HEK293T (cell line): ENCODE measurements at regions not wholly inside any gene's neighbourhood (a gene's known extent, or its start where the extent isn't known, plus 50 kb on each side); places are given as distances from the start of the nearest gene placed in this dataset.
A peak's percentile ranks its signal among the peaks of the same experiment; 100 is the strongest.

ENCODE experiments used
- CTCF ChIA-PET: fragments of 350-600 bp; formaldehyde crosslinking; extraction: SDS; loops from one replicate; lab custom pipeline; 2021; ENCODE audit warnings: antibody characterized with exemption, inconsistent platforms; lab: Yijun Ruan, JAX
- POLR2A ChIA-PET: fragments of 350-600 bp; formaldehyde crosslinking; extraction: SDS; loops from one replicate; lab custom pipeline; 2020; ENCODE audit warnings: antibody characterized with exemption, inconsistent platforms; lab: Yijun Ruan, JAX
- DNase-seq: peaks from one replicate; pipeline ENCODE4 v3.0.0; 2012; ENCODE audit warnings: mixed read lengths; ENCODE audit errors: extremely low spot score
- ARNT ChIP-seq: fragments of 450-650 bp; IDR thresholded peaks from 2 replicates; pipeline ENCODE4 v1.6.1; 2017; ENCODE audit warnings: mild to moderate bottlenecking
- BHLHE40 ChIP-seq: fragments of 450-650 bp; IDR thresholded peaks from 2 replicates; pipeline ENCODE4 v1.6.1; 2016; ENCODE audit warnings: mild to moderate bottlenecking, moderate library complexity, borderline replicate concordance
- CTBP1 ChIP-seq: fragments of 450-650 bp; IDR thresholded peaks from 2 replicates; pipeline ENCODE4 v1.6.1; 2016; ENCODE audit warnings: borderline replicate concordance
- ELF4 ChIP-seq: fragments of 450-650 bp; IDR thresholded peaks from 2 replicates; pipeline ENCODE4 v1.6.1; 2017; ENCODE audit warnings: antibody characterized with exemption
- FOXA1 ChIP-seq: fragments of 450-650 bp; IDR thresholded peaks from 2 replicates; pipeline ENCODE4 v1.6.1; 2016; ENCODE audit warnings: mild to moderate bottlenecking
- FOXK2 ChIP-seq: fragments of 450-650 bp; IDR thresholded peaks from 2 replicates; pipeline ENCODE4 v1.6.1; 2016; ENCODE audit warnings: mild to moderate bottlenecking
- FOXM1 ChIP-seq: fragments of 450-650 bp; IDR thresholded peaks from 2 replicates; pipeline ENCODE4 v1.6.1; 2017; ENCODE audit warnings: mild to moderate bottlenecking, borderline replicate concordance
- HDGF ChIP-seq: fragments of 450-650 bp; IDR thresholded peaks from 2 replicates; pipeline ENCODE4 v1.6.1; 2017; ENCODE audit warnings: antibody characterized with exemption, borderline replicate concordance
- L3MBTL2 ChIP-seq: fragments of 450-650 bp; conservative IDR thresholded peaks from 2 replicates; pipeline ENCODE4 v1.6.1; 2016; ENCODE audit warnings: mild to moderate bottlenecking
- LEF1 ChIP-seq: fragments of 450-650 bp; IDR thresholded peaks from 2 replicates; pipeline ENCODE4 v1.6.1; 2017; ENCODE audit warnings: mild to moderate bottlenecking, borderline replicate concordance
- NFRKB ChIP-seq: fragments of 450-650 bp; IDR thresholded peaks from 2 replicates; pipeline ENCODE4 v1.6.1; 2016; ENCODE audit warnings: mild to moderate bottlenecking, moderate library complexity
- SP1 ChIP-seq: fragments of 450-650 bp; IDR thresholded peaks from 2 replicates; pipeline ENCODE4 v1.6.1; 2017
- SUZ12 ChIP-seq: fragments of 450-650 bp; IDR thresholded peaks from 2 replicates; pipeline ENCODE4 v1.6.1; 2016; ENCODE audit warnings: mild to moderate bottlenecking
- TARDBP ChIP-seq: fragments of 450-650 bp; IDR thresholded peaks from 2 replicates; pipeline ENCODE4 v1.6.1; 2016
- ZNF384 ChIP-seq: fragments of 450-650 bp; IDR thresholded peaks from 2 replicates; pipeline ENCODE4 v1.6.1; 2016
- TF ChIP-seq, protein P1 (sequence below): fragments of 450-650 bp; IDR thresholded peaks from 2 replicates; pipeline ENCODE4 v1.6.1; 2016

DNA sequence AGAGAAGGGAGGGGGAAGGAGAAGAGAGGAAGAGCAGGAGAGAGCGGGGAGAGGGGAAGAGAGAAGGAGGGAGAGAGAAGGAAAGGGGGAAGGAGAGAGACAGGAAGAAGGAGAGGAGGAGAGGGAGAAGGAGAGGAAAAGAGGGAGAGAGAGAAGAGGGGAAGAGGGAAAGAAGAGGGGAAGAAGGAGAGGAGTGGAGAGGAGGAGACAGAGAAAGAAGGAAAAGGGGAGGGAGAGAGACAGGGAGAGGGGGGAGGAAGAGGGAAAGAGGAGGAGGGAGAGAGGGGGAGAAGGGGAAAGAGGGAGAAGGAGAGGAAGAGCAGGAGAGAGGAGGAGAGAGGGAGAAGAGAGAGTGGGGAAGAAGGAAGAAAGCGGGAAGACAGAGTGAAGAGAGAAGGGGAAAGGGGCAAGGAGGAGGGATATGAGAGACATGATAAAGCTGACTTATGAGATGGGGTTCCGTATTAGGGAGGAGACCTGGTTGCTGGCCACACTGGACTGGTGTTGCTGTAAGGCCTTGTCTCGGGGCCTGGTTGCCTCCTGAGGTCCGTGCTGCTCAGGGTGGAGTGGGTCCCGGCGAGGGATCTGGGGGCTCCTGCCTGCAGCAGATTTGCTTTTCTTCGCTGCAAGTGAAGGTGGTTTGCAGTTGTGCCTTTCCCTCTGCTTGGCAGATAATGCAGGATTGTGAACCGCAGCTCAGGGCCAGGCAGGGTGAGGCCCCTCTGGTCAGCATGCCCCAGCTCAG is 139.5 kb downstream of the TEX29 start:
- TF ChIP-seq SUZ12 (no peak), FOXA1 (no peak), SP1 (no peak), NFRKB (no peak), ELF4 (no peak), BHLHE40 (no peak), L3MBTL2 (no peak), CTBP1 (no peak), FOXM1 (no peak), FOXK2 (no peak), ARNT (no peak)
- TF ChIP-seq, protein P1, sequence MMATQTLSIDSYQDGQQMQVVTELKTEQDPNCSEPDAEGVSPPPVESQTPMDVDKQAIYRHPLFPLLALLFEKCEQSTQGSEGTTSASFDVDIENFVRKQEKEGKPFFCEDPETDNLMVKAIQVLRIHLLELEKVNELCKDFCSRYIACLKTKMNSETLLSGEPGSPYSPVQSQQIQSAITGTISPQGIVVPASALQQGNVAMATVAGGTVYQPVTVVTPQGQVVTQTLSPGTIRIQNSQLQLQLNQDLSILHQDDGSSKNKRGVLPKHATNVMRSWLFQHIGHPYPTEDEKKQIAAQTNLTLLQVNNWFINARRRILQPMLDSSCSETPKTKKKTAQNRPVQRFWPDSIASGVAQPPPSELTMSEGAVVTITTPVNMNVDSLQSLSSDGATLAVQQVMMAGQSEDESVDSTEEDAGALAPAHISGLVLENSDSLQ: no peak
- ChIA-PET CTCF (no interaction called here), POLR2A (no interaction called here)
- no peak for DNase-seq

DNA sequence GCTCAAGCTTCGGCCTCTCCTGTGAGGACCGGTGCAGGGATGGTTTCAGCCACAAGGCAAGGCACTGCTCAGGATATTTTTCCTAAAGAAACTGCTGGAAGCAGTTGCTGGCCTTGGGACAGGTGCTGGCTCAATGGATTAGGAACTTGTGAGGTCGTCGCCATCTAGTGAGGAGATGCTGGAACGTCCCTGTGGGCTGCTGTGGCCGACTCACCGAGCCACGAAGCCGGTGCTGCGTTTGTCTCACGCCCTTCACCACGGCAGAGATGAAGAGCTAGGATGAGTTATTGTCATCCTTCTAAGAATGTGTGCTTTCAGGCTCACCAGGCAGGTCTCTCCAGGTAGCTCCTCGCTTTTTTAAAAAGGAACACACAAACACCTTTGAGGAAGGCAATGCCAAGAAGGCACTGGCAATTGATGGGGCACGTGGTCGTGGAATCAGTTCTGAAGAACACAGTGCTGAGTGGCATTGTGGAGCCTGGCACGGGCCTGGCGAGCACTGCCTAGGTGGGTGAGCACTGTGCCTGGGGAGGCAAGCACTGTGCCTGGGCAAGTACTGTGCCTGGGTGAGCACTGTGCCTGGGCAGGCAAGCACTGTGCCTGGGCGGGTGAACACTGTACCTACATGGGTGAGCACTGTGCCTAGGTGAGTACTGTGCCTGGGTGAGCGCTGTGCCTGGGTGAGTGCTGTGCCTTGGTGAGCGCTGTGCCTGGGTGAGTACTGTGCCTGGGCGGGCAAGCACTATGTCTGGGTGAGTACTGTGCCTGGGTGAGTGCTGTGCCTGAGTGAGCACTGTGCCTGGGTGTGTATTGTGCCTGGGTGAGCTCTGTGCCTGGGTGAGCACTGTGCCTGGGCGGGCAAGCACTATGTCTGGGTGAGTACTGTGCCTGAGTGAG is 140.4 kb downstream of the TEX29 start:
- ChIA-PET CTCF (no interaction called here), POLR2A (no interaction called here)
- DNase-seq: peak; percentile 30
- TF ChIP-seq CTBP1 (no peak), TARDBP (no peak), SP1 (no peak), HDGF (no peak), ARNT (no peak), NFRKB (no peak), FOXA1 (no peak), ZNF384 (no peak), L3MBTL2 (no peak), FOXM1 (no peak), BHLHE40 (no peak), LEF1 (no peak), FOXK2 (no peak), SUZ12 (no peak), ELF4 (no peak)
- TF ChIP-seq, protein P1: no peak

DNA sequence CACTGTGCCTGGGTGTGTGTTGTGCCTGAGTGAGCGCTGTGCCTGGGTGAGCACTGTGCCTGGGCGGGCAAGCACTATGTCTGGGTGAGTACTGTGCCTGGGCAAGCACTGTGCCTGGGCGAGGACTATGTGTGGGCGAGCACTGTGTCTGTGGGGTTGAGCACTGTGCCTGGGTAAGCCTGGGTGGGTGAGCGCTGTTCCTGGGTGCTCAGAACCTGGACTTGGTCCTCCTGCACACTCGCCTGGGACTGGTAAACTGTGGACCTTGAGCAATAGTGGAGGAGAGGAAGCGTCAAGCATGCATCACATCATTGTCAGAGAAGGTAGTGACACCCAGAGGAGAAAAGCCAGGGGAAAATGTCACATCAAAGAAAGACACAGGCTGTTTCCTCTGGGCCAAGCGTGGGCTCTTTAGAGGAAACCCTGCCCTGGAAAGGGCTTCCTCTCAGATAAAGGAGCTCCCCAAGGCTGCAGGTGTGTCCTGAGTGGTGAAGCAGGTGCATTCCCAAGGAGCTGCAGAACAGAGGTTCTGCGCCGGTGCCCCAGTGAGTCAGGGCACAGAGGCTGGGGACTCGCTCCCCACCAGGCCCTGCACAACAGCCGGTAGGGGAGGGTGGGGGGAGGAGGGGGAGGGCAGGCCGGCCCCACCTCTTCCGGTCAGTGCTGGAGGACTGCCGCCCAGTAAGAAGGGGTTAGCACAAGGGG is 141.2 kb downstream of the TEX29 start:
- TF ChIP-seq FOXK2 (no peak), LEF1 (no peak), L3MBTL2 (no peak)
- CTCF ChIA-PET: no interaction called here
- POLR2A ChIA-PET: no interaction called here

DNA sequence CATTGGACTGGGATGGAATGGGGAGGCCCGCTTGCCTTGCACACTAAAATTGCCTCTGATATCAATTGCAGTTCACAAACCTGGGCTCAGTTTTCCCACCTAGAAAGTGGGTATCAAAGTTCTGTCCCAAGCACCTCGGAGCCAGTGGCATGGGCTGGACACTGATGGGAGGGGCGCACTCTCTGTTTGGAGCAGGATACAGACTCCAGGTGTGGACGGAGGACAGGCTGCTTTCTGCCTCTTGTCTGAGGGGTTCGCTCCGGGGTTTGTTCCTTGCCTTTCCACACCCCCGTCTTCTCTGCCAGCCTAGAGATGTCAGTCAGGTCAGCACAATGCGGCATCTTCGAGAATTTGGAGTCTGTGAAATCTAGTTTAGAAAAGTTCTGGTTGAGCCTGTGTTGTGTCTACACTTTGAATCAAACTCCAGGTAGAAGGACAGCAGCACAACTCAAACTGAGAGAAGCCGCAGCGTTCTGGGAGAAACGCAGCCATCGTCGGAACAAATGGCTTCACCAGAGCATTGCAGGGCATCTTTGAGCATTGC is 141.9 kb downstream of the TEX29 start:
- TF ChIP-seq SUZ12 (no peak), ZNF384 (no peak), L3MBTL2 (no peak), SP1 (no peak), CTBP1 (no peak), ARNT (no peak), TARDBP (no peak), FOXK2 (no peak), BHLHE40 (no peak), LEF1 (no peak), HDGF (no peak), NFRKB (no peak), FOXM1 (no peak), FOXA1 (no peak)
- TF ChIP-seq, protein P1: no peak
- CTCF ChIA-PET: interaction anchor here (0.7 kb wide), 1 partner anchor 12 kb away, joined by 3 read pairs; no protein-coding TSS in a partner anchor
- POLR2A ChIA-PET: no interaction called here
- no peak for DNase-seq

More for the DNA sequence above, 141.2 kb downstream of the TEX29 start:
- no peak for DNase-seq

DNA sequence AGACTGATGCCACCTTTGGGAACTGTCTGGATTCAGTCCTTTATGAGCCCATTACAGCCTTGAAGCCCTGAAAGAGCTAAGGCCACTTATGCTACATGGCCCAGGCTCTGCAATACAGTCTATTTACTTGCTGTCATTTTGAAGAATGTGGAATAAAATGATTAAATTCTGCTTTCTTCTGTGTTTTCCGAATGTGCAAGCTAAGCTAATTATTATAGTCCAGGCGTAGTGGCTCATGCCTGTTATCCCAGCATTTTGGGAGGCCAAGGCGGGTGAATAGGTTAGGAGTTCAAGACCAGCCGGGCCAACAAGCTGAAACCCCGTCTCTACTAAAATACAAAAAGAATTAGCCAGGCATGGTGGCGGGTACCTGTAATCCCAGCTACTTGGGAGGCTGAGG is 142.5 kb downstream of the TEX29 start:
- ChIA-PET CTCF (interaction anchor here (0.7 kb wide), 1 partner anchor 11 kb away, joined by 3 read pairs; no protein-coding TSS in a partner anchor), POLR2A (interaction anchor here (0.7 kb wide), 1 partner anchor 796 kb away, joined by 3 read pairs; no protein-coding TSS in a partner anchor)
- DNase-seq: no peak
- TF ChIP-seq HDGF (no peak), FOXA1 (no peak), ZNF384 (no peak), TARDBP (no peak), FOXM1 (no peak), NFRKB (no peak)
- TF ChIP-seq, protein P1: no peak
